Activated CD8-positive, alpha-beta T cell treated with anti-CD3 and anti-CD28 coated beads for 36 hours (primary cell): ENCODE measurements at regions not wholly inside any gene's neighbourhood (a gene's known extent, or its start where the extent isn't known, plus 50 kb on each side); places are given as distances from the start of the nearest gene placed in this dataset.

ENCODE experiments used
- ATAC-seq: fragments of 200-7000 bp; cut with Tn5 transposase; one replicate; pipeline ENCODE4 v1.10.0; 2021; ENCODE audit warnings: mild to moderate bottlenecking, moderate library complexity
- CTCF ChIA-PET: fragments of 350-600 bp; sonication (Branson Sonifier 250); formaldehyde crosslinking; loops from one replicate; lab custom pipeline; 2021; ENCODE audit warnings: antibody characterized with exemption; lab: Charles Lee
- POLR2A ChIA-PET: fragments of 350-600 bp; sonication (Branson Sonifier 250); formaldehyde crosslinking; loops from one replicate; lab custom pipeline; 2021; ENCODE audit warnings: antibody characterized with exemption; lab: Charles Lee
- DNase-seq: peaks from one replicate; pipeline ENCODE4 v3.0.0-alpha.2; 2020
- H3K27ac Mint-ChIP-seq: one replicate; pipeline ENCODE4 v1.8.0; 2021; ENCODE audit warnings: mild to moderate bottlenecking, mixed read lengths
- H3K27me3 Mint-ChIP-seq: one replicate; pipeline ENCODE4 v1.8.0; 2021; ENCODE audit warnings: mixed read lengths
- H3K36me3 Mint-ChIP-seq: one replicate; pipeline ENCODE4 v1.8.0; 2021; ENCODE audit warnings: low read depth, mixed read lengths
- H3K4me1 Mint-ChIP-seq: one replicate; pipeline ENCODE4 v1.8.0; 2021; ENCODE audit warnings: low read depth, mixed read lengths
- H3K4me3 Mint-ChIP-seq: one replicate; pipeline ENCODE4 v1.8.0; 2021; ENCODE audit warnings: mild to moderate bottlenecking, moderate library complexity, mixed read lengths
- H3K9me3 Mint-ChIP-seq: one replicate; pipeline ENCODE4 v1.8.0; 2021; ENCODE audit warnings: mixed read lengths
- intact Hi-C: fragments of 100-400 bp; cut with micrococcal nuclease; formaldehyde crosslinking; loops from one replicate; pipeline ENCODE4 v1.10.0; 2022
- TF ChIP-seq, protein P1 (sequence below): fragments of 200-600 bp; IDR thresholded peaks from one replicate; pipeline ENCODE4 v1.8.0; 2022; ENCODE audit warnings: antibody characterized with exemption, mild to moderate bottlenecking

- CTCF ChIA-PET, result no interaction called here
Measured at GRCh38 chr11:109806205-109806604, 287.0 kb upstream of the ZC3H12C start.

GRCh38 chr11:109808569-109808968 is 284.6 kb upstream of the ZC3H12C start:
- CTCF ChIA-PET, result no interaction called here
- Mint-ChIP-seq H3K4me3 (no peak overlapping the region), H3K36me3 (no peaks in the 10 kb centered on the region), H3K27ac (no peak overlapping the region), H3K4me1 (no peaks in the 10 kb centered on the region), H3K9me3 (no peaks in the 10 kb centered on the region), H3K27me3 (peaks cover 2% of the 10 kb centered on the region)
- TF ChIP-seq, protein P1, sequence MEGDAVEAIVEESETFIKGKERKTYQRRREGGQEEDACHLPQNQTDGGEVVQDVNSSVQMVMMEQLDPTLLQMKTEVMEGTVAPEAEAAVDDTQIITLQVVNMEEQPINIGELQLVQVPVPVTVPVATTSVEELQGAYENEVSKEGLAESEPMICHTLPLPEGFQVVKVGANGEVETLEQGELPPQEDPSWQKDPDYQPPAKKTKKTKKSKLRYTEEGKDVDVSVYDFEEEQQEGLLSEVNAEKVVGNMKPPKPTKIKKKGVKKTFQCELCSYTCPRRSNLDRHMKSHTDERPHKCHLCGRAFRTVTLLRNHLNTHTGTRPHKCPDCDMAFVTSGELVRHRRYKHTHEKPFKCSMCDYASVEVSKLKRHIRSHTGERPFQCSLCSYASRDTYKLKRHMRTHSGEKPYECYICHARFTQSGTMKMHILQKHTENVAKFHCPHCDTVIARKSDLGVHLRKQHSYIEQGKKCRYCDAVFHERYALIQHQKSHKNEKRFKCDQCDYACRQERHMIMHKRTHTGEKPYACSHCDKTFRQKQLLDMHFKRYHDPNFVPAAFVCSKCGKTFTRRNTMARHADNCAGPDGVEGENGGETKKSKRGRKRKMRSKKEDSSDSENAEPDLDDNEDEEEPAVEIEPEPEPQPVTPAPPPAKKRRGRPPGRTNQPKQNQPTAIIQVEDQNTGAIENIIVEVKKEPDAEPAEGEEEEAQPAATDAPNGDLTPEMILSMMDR, result no peak
- POLR2A ChIA-PET, result no interaction called here
- intact Hi-C loops, result no loop called here
- no peak for DNase-seq
- ATAC-seq, result no peak

More at GRCh38 chr11:109806205-109806604, 287.0 kb upstream of the ZC3H12C start:
- TF ChIP-seq, protein P1, result no peak
- H3K27me3 Mint-ChIP-seq, result peaks cover under 1% of the 10 kb centered on the region
- intact Hi-C loops, result no loop called here
- no peaks in the 10 kb centered on the region for H3K9me3 Mint-ChIP-seq
- H3K36me3 Mint-ChIP-seq, result no peaks in the 10 kb centered on the region
- H3K27ac Mint-ChIP-seq, result no peak overlapping the region
- ATAC-seq (no peak), DNase-seq (no peak)
- POLR2A ChIA-PET, result no interaction called here
- no peaks in the 10 kb centered on the region for H3K4me1 Mint-ChIP-seq
- no peak overlapping the region for H3K4me3 Mint-ChIP-seq

DNA sequence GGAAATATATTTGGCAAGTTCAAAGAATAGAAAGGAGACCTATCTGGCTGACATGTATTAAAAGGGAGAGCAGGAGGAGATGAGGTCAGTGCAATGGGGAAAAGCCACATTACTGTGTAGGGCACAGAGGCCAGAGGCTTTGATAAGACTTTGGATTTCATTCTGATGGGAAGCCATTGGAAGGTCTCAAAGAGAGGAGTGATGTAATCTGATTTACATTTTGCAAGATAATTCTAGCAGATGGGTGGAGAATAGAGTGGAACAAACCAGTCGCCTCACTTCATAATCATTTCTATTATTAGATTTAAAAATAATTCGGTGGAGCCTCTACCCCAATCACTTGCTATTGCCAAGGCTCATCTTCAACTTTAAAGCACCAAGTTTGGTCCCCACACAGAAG is 278.4 kb upstream of the ZC3H12C start:
- H3K4me3 Mint-ChIP-seq, result no peak overlapping the region
- intact Hi-C loops, result no loop called here
- H3K27me3 Mint-ChIP-seq, result peaks cover 2% of the 10 kb centered on the region
- TF ChIP-seq, protein P1, result no peak
- H3K27ac Mint-ChIP-seq, result no peak overlapping the region
- DNase-seq (no peak), ATAC-seq (no peak)
- no peaks in the 10 kb centered on the region for H3K36me3 Mint-ChIP-seq
- no peaks in the 10 kb centered on the region for H3K9me3 Mint-ChIP-seq
- ChIA-PET POLR2A (no interaction called here), CTCF (no interaction called here)
- peaks cover 4% of the 10 kb centered on the region for H3K4me1 Mint-ChIP-seq

DNA sequence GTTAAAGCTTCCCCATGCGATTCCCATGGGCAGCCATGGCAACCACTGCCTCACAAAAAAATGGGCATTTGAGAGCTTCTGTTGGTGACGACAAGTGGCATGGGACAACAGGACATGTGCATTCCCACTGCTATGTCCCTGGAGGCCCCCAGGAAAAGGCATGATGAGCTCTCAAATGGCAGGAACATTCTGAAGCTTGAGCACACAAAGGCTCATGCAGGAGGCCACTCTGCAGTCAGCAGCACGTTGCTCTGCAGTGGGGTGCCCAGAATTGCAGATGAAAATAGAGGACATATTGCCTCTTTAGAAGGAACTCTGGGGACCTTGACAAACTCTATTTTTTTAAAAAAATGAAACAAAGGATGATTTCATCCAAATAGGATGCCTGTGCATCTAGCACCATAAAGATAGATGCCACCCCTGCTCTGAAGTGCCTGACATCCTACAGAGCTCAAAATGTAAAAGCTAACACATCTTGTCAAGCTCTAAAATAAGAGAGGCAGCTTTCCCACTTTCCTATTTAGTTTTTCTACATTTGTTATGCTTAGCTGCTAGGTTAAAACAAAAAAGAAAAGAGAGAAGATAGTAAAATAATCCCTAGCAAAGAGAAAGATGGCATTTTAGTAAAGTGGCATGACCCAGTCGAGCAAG is 277.6 kb upstream of the ZC3H12C start:
- Mint-ChIP-seq H3K27ac (no peak overlapping the region), H3K4me1 (peaks cover 4% of the 10 kb centered on the region), H3K4me3 (no peak overlapping the region), H3K27me3 (peaks cover 2% of the 10 kb centered on the region), H3K36me3 (no peaks in the 10 kb centered on the region), H3K9me3 (no peaks in the 10 kb centered on the region)
- no peak for ATAC-seq
- intact Hi-C loops, result no loop called here
- TF ChIP-seq, protein P1, result no peak
- no peak for DNase-seq
- POLR2A ChIA-PET, result no interaction called here
- CTCF ChIA-PET, result no interaction called here

GRCh38 chr11:109818290-109818689 is 274.9 kb upstream of the ZC3H12C start:
- CTCF ChIA-PET, result no interaction called here
- POLR2A ChIA-PET, result no interaction called here
- TF ChIP-seq, protein P1, result no peak
- H3K4me1 Mint-ChIP-seq, result peaks cover 4% of the 10 kb centered on the region
- peaks cover 2% of the 10 kb centered on the region for H3K27me3 Mint-ChIP-seq
- H3K9me3 Mint-ChIP-seq, result no peaks in the 10 kb centered on the region
- no peak overlapping the region for H3K27ac Mint-ChIP-seq
- ATAC-seq (no peak), DNase-seq (no peak)
- H3K36me3 Mint-ChIP-seq, result no peaks in the 10 kb centered on the region
- intact Hi-C loops, result no loop called here
- H3K4me3 Mint-ChIP-seq, result no peak overlapping the region
